Muscle layer of duodenum (tissue), 2 donors: ENCODE measurements at regions not wholly inside any gene's neighbourhood (a gene's known extent, or its start where the extent isn't known, plus 50 kb on each side); places are given as distances from the start of the nearest gene placed in this dataset.
A peak's percentile ranks its signal among the peaks of the same experiment; 100 is the strongest.
"Not testable (repeated sequence)": the region's sequence is repeated elsewhere in the genome, so short reads cannot be mapped to it uniquely, and the experiment has no call there.

ENCODE experiments used
- H3K27ac ChIP-seq: one replicate; pipeline ENCODE4 v1.7.0; 2013; ENCODE audit warnings: mild to moderate bottlenecking, low read length
- H3K27me3 ChIP-seq: one replicate; pipeline ENCODE4 v1.7.0; 2013; ENCODE audit warnings: low read depth, mild to moderate bottlenecking, control low read depth, low read length
- H3K36me3 ChIP-seq, 2 donors: one replicate each; pipeline ENCODE4 v1.7.0; 2013; ENCODE audit warnings: low read length in 2 of 2, control low read depth in 1 of 2, mild to moderate bottlenecking in 1 of 2; ENCODE audit not compliant: insufficient read depth in 2 of 2, control insufficient read depth in 1 of 2
- H3K4me1 ChIP-seq, 2 donors: one replicate each; pipeline ENCODE4 v1.7.0; 2013; ENCODE audit warnings: low read length in 2 of 2, mild to moderate bottlenecking in 2 of 2, control low read depth in 1 of 2, moderate library complexity in 1 of 2; ENCODE audit not compliant: insufficient read depth in 2 of 2, control insufficient read depth in 1 of 2
- H3K4me3 ChIP-seq, 2 donors: one replicate each; pipeline ENCODE4 v1.7.0; 2013; ENCODE audit warnings: low read length in 2 of 2, low read depth in 1 of 2, mild to moderate bottlenecking in 1 of 2
- H3K9me3 ChIP-seq, 2 donors: one replicate each; pipeline ENCODE4 v1.7.0; 2013; ENCODE audit warnings: low read length in 2 of 2, control low read depth in 1 of 2, mild to moderate bottlenecking in 1 of 2; ENCODE audit not compliant: control insufficient read depth in 1 of 2
- donor health status: healthy.

DNA sequence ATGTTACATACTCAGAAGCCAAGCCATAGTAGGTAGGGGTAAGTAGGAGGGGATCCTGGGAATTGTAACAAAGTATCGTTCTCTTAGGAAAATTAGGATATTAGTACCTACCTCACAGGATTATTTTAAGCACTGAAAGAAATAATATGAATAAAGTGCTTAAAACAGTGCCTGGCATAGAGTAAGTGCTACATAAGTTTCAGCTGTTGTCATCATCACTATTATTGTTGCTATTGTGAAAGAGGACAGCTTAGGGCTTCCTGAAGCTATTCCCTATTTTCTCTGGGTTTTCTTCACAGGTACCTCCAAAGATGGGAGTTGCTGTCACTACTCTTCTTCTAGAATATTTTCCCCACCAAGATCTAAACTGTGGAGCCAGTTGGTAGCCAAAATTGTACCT is 443.7 kb upstream of the FGF16 start:
- no peak overlapping the region for H3K27ac ChIP-seq
- no peak overlapping the region for H3K4me3 ChIP-seq
- no peaks in the 10 kb centered on the region for H3K27me3 ChIP-seq
- no peaks in the 10 kb centered on the region for H3K36me3 ChIP-seq
- H3K9me3 ChIP-seq: no peaks in the 10 kb centered on the region
- H3K4me1 ChIP-seq: no peaks in the 10 kb centered on the region

DNA sequence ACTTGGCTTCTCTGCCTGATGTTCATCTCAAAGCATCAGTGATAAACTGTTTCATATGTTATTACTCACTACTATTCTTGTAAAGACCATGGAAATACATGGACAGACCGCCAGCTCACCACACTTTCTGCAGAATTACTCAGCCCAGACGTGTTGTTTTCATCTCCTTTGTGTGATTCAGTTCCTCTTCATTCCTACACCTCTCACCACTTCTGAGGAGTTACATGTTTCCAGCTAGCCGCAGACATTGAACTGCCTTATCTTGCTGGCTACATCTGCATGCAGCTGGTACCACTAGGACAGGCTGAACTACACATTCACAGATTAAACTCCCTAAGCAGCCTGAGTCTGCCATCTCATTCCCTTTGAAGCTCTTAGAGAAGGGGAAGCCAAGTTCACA is 443.2 kb upstream of the FGF16 start:
- no peaks in the 10 kb centered on the region for H3K36me3 ChIP-seq
- H3K4me1 ChIP-seq: no peaks in the 10 kb centered on the region
- no peak overlapping the region for H3K27ac ChIP-seq
- H3K27me3 ChIP-seq: no peaks in the 10 kb centered on the region
- H3K9me3 ChIP-seq: no peaks in the 10 kb centered on the region
- H3K4me3 ChIP-seq: no peak overlapping the region

DNA sequence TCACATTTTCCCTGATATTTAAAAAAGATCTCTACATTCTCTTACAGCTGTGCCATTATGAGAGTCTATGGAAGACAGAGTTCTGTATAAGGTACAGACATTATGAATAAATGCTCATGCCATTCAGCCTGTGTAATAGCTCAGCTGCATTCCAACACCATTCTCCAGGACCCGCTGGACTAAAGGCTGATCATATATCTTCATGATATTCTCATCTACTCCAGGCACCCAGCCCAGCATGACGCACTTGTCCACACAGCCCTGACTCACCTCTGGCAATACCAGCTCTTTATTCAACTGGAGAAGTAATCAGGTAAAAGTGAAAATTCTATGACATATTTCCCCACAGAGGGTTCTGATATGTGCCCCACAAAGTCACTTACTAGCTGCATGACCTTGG is 437.5 kb upstream of the FGF16 start:
- H3K36me3 ChIP-seq: no peaks in the 10 kb centered on the region
- no peaks in the 10 kb centered on the region for H3K27me3 ChIP-seq
- no peaks in the 10 kb centered on the region for H3K9me3 ChIP-seq
- no peak overlapping the region for H3K4me3 ChIP-seq
- H3K27ac ChIP-seq: no peak overlapping the region
- H3K4me1 ChIP-seq: no peaks in the 10 kb centered on the region

DNA sequence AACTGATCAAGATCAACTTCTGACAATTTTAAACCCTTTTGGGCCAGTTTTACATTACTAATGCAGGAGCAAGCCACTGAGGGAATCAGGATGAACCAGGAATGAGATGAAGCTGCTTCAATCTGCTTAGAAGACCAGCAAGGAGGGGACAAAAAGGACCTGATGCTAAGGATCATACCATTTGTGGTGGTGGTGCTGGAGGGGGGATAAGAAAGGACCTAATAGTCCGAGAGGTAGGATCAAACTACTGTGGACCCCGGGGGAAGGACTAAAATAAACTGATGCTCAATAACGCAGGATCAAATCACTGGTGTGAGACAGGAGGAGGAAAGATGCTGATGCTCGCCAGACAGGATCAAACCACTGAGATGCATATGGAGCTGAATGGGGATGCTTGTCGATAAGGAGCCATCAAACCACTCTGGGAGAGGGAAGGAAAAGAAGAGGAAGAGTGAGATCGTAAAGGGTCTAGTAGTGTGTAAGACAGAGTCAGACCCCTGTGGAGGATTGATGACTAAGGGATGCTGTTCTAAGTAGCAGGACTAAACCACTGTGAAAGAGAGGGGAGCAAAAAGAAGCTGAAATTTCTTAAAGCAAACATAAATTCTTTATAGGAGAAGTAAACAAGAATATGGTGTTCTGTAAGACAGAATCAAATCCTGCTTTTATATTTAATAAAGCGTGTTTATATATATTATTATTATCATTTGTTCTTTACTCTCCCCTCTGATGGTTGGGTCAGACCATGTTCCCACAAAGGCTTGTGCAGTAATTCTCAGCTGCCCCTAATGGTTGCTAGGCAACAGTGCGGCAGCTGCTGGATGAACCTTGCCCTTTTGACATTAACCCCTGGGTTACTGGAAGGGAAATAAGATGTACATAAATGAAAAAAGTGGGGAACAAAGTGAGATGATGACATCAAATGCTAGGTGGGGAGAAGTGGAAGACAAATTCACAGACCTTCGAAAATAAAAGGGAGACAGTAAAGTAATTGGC is 432.5 kb upstream of the FGF16 start:
- Histone ChIP-seq H3K27ac (no peak overlapping the region), H3K9me3 (no peaks in the 10 kb centered on the region), H3K4me3 (no peak overlapping the region), H3K36me3 (no peaks in the 10 kb centered on the region), H3K4me1 (no peaks in the 10 kb centered on the region), H3K27me3 (no peaks in the 10 kb centered on the region)

DNA sequence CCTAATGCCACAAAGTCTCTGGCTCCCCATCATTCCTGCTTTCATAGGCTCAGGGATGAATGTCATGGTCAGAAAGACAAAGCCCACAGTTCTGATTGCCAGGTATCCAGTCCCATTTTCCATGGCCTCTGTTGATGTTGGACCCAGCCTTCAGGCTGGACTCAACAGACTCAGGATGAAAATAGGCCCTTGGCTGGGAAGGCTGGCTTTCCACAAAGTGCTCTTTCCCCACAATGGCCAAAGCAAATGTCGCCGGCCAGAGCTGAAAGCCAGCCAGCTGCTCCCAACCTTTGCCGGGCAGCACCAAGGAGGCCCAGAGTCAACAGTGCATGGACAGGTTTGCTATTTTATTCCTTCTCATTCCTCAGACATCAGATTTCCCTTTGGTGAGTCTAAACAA is 430.1 kb upstream of the FGF16 start:
- no peaks in the 10 kb centered on the region for H3K36me3 ChIP-seq
- no peak overlapping the region for H3K27ac ChIP-seq
- no peak overlapping the region for H3K4me3 ChIP-seq
- no peaks in the 10 kb centered on the region for H3K9me3 ChIP-seq
- H3K4me1 ChIP-seq: no peaks in the 10 kb centered on the region
- no peaks in the 10 kb centered on the region for H3K27me3 ChIP-seq

DNA sequence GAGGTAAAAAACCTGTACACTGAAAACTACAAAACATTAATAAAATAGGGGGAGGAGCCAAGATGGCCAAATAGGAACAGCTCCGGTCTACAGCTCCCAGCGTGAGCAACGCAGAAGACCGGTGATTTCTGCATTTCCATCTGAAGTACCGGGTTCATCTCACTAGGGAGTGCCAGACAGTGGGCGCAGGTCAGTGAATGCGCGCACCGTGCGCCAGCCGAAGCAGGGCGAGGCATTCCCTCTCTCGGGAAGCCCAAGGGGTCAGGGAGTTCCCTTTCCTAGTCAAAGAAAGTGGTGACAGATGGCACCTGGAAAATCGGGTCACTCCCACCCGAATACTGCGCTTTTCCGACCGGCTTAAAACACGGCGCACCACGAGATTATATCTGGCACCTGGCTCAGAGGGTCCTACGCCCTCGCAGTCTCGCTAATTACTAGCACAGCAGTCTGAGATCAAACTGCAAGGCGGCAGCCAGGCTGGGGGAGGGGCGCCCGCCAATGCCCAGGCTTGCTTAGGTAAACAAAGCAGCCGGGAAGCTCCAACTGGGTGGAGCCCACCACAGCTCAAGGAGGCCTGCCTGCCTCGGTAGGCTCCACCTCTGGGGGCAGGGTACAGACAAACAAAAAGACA is 400.9 kb upstream of the FGF16 start:
- peak overlapping the region in 1 of 2 donors; percentile 24 for H3K4me3 ChIP-seq
- H3K36me3 ChIP-seq, H3K27me3 ChIP-seq, H3K27ac ChIP-seq, H3K4me1 ChIP-seq, H3K9me3 ChIP-seq: not testable (repeated sequence)

DNA sequence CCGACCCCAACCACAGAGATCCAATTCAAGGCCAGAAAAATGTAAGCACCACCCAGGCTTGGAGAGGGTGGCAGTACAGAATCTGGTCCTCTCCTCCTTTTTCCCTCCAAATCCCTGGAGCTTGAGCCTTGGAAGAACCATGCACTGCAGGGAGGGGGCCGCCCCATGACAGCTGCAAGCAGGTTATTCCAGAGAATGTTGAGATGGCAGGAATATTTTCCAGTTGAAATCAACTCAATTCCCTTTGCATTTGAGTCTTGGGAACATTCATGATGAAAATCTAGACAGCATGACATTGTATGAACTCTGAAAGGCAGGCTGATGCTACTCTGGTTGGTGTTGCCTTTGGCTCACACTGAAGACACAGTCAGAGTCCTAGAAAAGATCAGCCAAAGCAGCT is 386.6 kb upstream of the FGF16 start:
- Histone ChIP-seq H3K27ac (no peak overlapping the region), H3K27me3 (no peaks in the 10 kb centered on the region), H3K9me3 (no peaks in the 10 kb centered on the region), H3K4me3 (no peak overlapping the region), H3K4me1 (no peaks in the 10 kb centered on the region), H3K36me3 (no peaks in the 10 kb centered on the region)

DNA sequence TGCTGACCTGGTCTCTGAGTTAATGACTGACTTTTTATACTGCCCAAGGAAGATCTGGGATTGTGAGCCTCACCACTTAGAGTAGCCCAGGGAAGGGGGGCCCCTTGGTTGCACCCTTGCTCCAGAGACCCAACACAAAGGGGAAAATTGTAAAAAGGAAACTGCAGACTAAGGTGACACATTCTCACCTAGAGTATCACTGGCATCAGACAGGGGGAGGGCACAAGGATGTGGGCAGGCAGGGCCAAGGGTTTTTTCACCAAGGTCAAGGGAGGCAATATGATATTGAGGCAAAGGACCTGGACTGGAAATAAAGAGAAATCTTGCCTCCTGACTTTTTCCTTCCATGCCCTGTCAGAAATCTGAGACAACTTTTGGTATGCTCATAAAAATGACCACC is 386.2 kb upstream of the FGF16 start:
- H3K27me3 ChIP-seq: no peaks in the 10 kb centered on the region
- no peaks in the 10 kb centered on the region for H3K4me1 ChIP-seq
- no peak overlapping the region for H3K4me3 ChIP-seq
- H3K36me3 ChIP-seq: no peaks in the 10 kb centered on the region
- H3K9me3 ChIP-seq: no peaks in the 10 kb centered on the region
- H3K27ac ChIP-seq: no peak overlapping the region

DNA sequence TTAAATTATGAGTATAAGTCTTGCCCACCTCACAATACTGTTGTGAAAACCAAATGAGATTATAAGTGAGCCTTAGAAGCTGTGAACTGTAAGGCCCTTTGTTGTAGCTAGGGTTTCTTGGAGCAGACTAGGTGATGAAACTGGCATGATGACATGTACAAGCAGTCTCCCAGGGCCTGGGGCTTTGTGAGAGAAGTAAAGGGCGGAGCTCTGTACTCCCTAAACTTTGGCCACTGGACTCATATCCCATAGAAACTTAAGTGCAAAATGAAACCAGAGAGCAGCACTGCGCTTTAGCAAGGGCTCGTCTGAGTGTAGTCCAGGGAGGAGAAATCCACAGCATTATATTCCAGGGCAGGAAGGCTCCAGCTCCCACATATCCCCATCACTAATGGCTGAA is 385.6 kb upstream of the FGF16 start:
- H3K36me3 ChIP-seq: no peaks in the 10 kb centered on the region
- no peak overlapping the region for H3K4me3 ChIP-seq
- no peaks in the 10 kb centered on the region for H3K9me3 ChIP-seq
- no peaks in the 10 kb centered on the region for H3K4me1 ChIP-seq
- no peaks in the 10 kb centered on the region for H3K27me3 ChIP-seq
- H3K27ac ChIP-seq: no peak overlapping the region

DNA sequence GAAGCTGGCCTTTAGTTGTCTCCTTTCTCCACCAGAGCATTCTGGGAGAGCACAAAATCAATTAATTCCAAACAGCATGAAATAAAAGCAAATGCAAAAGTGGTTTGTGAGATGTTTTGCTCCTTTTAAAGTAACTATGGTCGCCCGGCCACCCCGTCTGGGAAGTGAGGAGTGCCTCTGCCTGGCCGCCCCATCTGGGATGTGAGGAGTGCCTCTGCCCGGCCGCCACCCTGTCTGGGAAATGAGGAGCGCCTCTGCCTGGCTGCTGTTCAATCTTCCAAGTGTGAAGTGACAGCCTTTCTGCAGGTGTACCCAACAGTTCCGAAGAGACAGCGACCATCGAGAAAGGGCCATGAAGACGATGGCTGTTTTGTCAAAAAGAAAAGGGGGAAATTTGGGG is 381.3 kb upstream of the FGF16 start:
- Histone ChIP-seq H3K27ac (no peak overlapping the region), H3K9me3 (no peaks in the 10 kb centered on the region), H3K4me1 (no peaks in the 10 kb centered on the region), H3K36me3 (no peaks in the 10 kb centered on the region), H3K27me3 (no peaks in the 10 kb centered on the region), H3K4me3 (no peak overlapping the region)

DNA sequence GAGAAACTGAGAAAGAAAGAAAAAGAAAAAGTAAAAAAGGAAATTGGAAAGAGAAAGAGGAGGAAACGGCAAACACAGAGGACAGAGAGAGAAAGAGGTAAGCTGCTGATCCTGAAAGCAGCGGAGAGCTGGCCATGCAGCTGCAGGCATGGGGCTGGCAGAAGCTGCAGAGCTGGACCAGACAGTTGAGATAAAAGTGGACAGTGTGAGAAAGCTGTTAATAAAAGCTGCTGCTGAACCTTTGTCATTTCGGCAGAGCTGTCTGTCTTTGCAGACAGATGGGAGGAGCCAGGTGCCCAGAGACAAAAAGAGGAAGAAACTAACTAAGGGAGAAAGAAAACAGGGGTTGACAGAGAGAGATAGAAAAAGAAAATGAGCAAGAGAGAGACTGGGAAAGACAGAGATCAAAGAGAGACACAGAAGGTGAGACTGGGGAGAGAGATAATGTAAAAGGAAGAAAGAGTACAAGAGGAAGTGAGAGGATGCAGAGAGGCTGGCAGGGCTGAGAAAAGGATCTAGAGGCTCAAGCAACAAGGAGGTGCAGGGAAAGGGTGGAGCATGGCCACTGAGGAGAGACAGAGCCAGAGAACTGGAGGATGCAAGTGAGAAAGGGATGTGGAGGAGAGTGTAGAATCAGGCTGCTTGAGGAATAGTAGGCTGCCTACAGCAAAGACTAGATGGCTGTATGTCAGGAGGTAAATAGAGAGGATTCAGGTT is 376.8 kb upstream of the FGF16 start:
- no peaks in the 10 kb centered on the region for H3K27me3 ChIP-seq
- no peak overlapping the region for H3K4me3 ChIP-seq
- H3K27ac ChIP-seq: no peak overlapping the region
- H3K36me3 ChIP-seq: no peaks in the 10 kb centered on the region
- H3K4me1 ChIP-seq: no peaks in the 10 kb centered on the region
- no peaks in the 10 kb centered on the region for H3K9me3 ChIP-seq
